ENCODE measurements at regions not wholly inside any gene's neighbourhood (a gene's known extent, or its start where the extent isn't known, plus 50 kb on each side); places are given as distances from the start of the nearest gene placed in this dataset.

DNA sequence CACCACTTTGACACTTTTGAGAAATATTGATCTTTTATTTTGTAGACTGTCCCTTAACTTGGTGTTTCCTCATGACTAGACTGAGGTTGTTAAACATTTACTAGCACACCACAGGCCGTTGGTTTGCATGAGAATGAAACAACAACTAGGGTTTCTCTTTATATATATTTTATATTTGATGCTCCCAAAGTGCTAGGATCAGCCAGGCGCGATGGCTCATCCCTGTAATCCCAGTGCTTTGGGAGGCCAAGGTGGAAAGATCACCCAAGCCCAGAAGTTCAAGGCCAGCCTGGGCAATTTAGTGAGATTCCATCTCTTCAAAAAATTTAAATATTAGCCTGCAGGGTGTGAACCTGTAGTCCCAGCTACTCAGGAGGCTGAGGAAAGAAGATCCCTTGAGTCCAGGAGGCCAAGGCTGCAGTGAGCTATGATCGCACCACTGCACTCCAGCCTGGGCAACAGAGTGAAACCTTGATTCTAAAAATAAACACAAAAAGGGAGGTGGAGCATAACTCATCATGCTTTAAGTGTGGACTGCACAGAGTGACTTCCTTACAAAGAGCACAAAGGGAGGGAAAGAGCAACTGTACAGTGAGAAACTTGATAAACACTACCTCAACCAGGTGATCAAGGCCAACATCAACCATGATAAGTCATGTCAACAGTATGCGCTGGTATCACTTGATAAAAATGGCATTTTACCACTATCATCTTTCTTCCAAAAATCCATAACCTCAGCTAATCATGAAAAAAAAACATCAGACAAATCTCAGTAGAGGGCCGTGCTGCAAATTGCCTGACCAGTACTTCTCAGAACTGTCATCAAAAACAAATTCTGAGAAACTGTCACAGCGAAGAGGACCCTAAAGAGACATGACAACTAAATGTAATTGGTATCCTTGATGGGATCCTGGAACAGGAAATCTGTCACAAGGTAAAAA is 72.8 kb upstream of the ATF7IP2 start:
- ATAC-seq (no peak), DNase-seq (no peak)
- no peaks in the 10 kb centered on the region for H3K9me3 ChIP-seq (ENCODE audit: control insufficient read depth, low read length, poor library complexity, severe bottlenecking)
- Mint-ChIP-seq H3K27me3 (no peaks in the 10 kb centered on the region), H3K36me3 (ENCODE audit: low read depth) (no peaks in the 10 kb centered on the region), H3K4me1 (peaks cover 6% of the 10 kb centered on the region), H3K27ac (no peak overlapping the region), H3K4me3 (no peak overlapping the region)

DNA sequence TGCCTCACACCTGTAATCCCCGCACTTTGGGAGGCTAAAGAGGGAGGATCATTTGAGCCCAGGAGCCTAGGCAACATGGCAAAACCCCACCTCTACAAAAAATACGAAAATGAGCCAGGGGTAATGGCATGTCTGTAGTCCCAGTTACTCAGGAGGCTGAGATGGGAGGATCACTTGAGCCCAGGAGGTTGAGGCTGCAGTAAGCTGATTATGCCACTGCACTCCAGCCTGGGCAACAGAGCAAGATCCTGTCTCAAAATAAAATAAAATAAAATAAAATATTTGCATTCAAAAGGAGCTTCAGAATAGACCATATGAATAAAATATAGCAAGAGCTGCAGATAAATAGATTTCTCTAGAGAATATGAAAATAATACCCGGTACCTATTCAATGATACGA is 71.5 kb upstream of the ATF7IP2 start:
- H3K4me3 Mint-ChIP-seq: no peak overlapping the region
- H3K27me3 Mint-ChIP-seq: no peaks in the 10 kb centered on the region
- DNase-seq: no peak
- H3K4me1 Mint-ChIP-seq: peaks cover 6% of the 10 kb centered on the region
- no peak overlapping the region for H3K27ac Mint-ChIP-seq
- H3K9me3 ChIP-seq (ENCODE audit: control insufficient read depth, low read length, poor library complexity, severe bottlenecking): no peaks in the 10 kb centered on the region
- no peak for ATAC-seq
- no peaks in the 10 kb centered on the region for H3K36me3 Mint-ChIP-seq (ENCODE audit: low read depth)

DNA sequence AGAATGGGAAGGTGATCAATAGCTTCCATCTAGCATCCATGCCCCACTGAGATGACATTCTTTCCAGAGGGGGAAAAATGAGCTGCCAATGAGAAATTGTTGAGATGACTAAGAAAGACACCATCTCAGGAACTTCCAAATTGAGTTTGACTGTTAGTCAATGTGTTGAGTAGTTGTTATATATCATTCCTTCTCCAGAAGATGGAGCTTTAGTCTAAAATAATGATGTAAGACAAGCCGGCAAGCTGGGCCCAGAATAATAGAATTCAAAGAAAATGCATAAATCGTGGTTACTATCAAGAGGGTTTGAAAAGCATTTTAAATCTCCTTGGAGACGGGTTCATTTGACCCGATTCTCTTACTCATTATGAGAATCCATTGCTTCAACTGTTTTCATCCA is 71.0 kb upstream of the ATF7IP2 start:
- H3K4me3 Mint-ChIP-seq: no peak overlapping the region
- ATAC-seq: peak; percentile 68
- peaks cover 6% of the 10 kb centered on the region for H3K4me1 Mint-ChIP-seq
- no peak overlapping the region for H3K27ac Mint-ChIP-seq
- no peaks in the 10 kb centered on the region for H3K9me3 ChIP-seq (ENCODE audit: control insufficient read depth, low read length, poor library complexity, severe bottlenecking)
- no peak for DNase-seq
- H3K27me3 Mint-ChIP-seq: no peaks in the 10 kb centered on the region
- no peaks in the 10 kb centered on the region for H3K36me3 Mint-ChIP-seq (ENCODE audit: low read depth)

DNA sequence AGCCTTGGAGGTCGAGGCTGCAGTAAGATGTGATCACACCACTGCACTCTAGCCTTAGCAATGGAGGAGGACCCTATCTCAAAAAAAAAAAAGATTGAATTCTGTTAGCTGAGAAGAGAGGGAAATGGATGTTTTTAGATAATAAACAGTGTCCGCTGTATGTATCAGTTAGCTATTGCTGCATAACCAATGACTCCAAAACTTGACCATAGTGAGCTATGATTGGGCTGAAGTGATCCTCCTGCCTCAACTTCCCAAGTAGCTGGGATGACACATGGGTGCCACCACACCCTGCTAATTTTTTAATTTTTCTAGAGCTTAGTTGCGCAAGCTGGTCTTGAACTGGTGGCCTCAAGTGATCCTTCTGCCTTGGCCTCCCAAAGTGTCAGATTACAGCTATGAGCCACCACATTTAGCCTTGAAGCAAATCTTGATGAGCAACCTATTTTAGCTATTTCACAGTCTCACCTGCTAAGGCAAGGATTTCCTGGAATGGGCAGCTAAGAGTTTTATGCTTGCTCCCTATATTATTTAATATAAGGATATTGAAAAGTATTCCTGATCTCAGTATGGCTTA is 68.3 kb upstream of the ATF7IP2 start:
- no peak for ATAC-seq

GRCh38 chr16:10318798-10319500 is 66.9 kb upstream of the ATF7IP2 start:
- DNase-seq (no peak), ATAC-seq (no peak)
- no peaks in the 10 kb centered on the region for H3K9me3 ChIP-seq (ENCODE audit: control insufficient read depth, low read length, poor library complexity, severe bottlenecking)
- H3K4me1 Mint-ChIP-seq: peaks cover 12% of the 10 kb centered on the region
- no peaks in the 10 kb centered on the region for H3K36me3 Mint-ChIP-seq (ENCODE audit: low read depth)
- H3K4me3 Mint-ChIP-seq: no peak overlapping the region
- no peaks in the 10 kb centered on the region for H3K27me3 Mint-ChIP-seq
- peak overlapping the region; percentile 73 for H3K27ac Mint-ChIP-seq

More for the DNA sequence above, 68.3 kb upstream of the ATF7IP2 start:
- no peaks in the 10 kb centered on the region for H3K27me3 Mint-ChIP-seq
- no peak overlapping the region for H3K27ac Mint-ChIP-seq
- no peak for DNase-seq
- peaks cover 10% of the 10 kb centered on the region for H3K4me1 Mint-ChIP-seq
- no peaks in the 10 kb centered on the region for H3K36me3 Mint-ChIP-seq (ENCODE audit: low read depth)
- no peak overlapping the region for H3K4me3 Mint-ChIP-seq
- no peaks in the 10 kb centered on the region for H3K9me3 ChIP-seq (ENCODE audit: control insufficient read depth, low read length, poor library complexity, severe bottlenecking)

DNA sequence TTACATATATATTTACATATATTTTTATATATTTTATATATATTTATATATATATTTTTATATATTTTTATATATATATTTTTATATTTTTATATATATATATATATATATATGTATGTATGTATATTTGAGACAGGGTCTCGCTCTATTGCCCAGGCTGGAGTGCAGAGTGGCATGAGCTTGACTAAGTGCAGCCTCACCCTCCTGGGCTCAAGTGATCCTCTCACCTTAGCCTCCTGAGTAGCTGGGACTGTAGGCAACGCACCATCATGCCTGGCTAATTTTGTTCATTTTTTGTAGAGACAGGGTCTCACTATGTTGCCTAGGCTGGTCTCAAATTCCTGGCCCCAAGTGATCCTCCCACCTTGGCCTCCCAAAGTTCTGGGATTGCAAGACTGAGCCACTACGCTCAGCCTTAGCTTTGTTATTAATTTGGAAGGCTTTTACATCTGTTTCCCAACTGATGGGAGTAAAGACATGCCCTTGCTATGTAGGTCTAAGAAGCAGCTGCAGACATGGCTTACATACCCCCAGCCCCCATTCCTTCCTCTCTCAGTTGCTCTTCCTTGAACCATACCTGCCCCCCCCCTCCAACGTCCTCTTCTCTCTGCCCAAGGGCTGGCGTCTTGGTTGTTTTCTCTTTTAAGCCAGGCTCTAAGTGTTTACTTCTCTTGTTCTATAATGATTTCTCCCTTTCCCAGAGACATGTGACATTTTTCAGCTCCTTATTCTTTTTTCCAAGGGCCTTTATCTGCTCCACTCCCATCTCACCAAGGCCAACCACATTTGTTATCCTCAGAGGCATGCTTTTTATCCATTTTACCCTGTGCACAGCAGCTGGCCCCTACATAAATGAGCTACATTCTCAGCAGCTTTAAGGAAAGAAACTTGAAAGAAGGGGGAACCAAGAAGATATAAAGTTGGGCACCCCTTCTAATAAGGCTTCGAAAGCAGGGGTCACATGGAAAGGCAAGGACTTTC is 64.2 kb upstream of the ATF7IP2 start:
- Mint-ChIP-seq H3K4me1 (peaks cover 8% of the 10 kb centered on the region), H3K27me3 (no peaks in the 10 kb centered on the region), H3K4me3 (no peak overlapping the region), H3K36me3 (ENCODE audit: low read depth) (no peaks in the 10 kb centered on the region), H3K27ac (no peak overlapping the region)
- DNase-seq (no peak), ATAC-seq (no peak)
- no peaks in the 10 kb centered on the region for H3K9me3 ChIP-seq (ENCODE audit: control insufficient read depth, low read length, poor library complexity, severe bottlenecking)

- no peak overlapping the region for H3K27ac Mint-ChIP-seq
- ATAC-seq: no peak
- DNase-seq: no peak
- no peaks in the 10 kb centered on the region for H3K9me3 ChIP-seq (ENCODE audit: control insufficient read depth, low read length, poor library complexity, severe bottlenecking)
- H3K36me3 Mint-ChIP-seq (ENCODE audit: low read depth): peaks cover 4% of the 10 kb centered on the region
- no peak overlapping the region for H3K4me3 Mint-ChIP-seq
- peaks cover 8% of the 10 kb centered on the region for H3K4me1 Mint-ChIP-seq
- H3K27me3 Mint-ChIP-seq: no peaks in the 10 kb centered on the region
These were observed 62.9 kb upstream of the ATF7IP2 start for GRCh38 chr16:10322723-10323527.

DNA sequence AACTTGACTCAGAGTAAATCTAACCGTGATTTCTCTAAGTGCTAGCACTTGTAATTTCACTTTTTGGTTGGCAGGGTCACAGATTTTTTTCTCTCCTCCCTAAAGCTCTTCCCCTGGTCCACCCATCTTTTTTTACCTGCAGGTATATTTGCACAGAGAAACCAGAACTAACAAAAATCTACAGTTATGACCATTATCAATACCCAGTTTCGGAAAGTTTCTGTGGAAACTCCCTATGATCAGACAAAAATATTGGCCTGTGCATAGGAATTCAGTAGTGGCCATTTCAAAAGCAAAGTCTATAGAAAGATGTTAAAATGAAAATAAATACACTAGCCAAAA is 62.4 kb upstream of the ATF7IP2 start:
- no peak overlapping the region for H3K27ac Mint-ChIP-seq

GRCh38 chr16:10324210-10324609 is 61.7 kb upstream of the ATF7IP2 start:
- no peaks in the 10 kb centered on the region for H3K27me3 Mint-ChIP-seq
- H3K36me3 Mint-ChIP-seq (ENCODE audit: low read depth): peaks cover 4% of the 10 kb centered on the region
- DNase-seq (no peak), ATAC-seq (no peak)
- no peaks in the 10 kb centered on the region for H3K9me3 ChIP-seq (ENCODE audit: control insufficient read depth, low read length, poor library complexity, severe bottlenecking)
- no peak overlapping the region for H3K4me3 Mint-ChIP-seq
- H3K27ac Mint-ChIP-seq: no peak overlapping the region
- peaks cover 8% of the 10 kb centered on the region for H3K4me1 Mint-ChIP-seq

More for the DNA sequence above, 62.4 kb upstream of the ATF7IP2 start:
- Mint-ChIP-seq H3K4me1 (peaks cover 8% of the 10 kb centered on the region), H3K4me3 (no peak overlapping the region), H3K27me3 (no peaks in the 10 kb centered on the region), H3K36me3 (ENCODE audit: low read depth) (peaks cover 4% of the 10 kb centered on the region)
- no peak for ATAC-seq
- no peaks in the 10 kb centered on the region for H3K9me3 ChIP-seq (ENCODE audit: control insufficient read depth, low read length, poor library complexity, severe bottlenecking)
- DNase-seq: no peak

GRCh38 chr16:10325783-10326543 is 59.9 kb upstream of the ATF7IP2 start:
- Mint-ChIP-seq H3K27ac (no peak overlapping the region), H3K27me3 (no peaks in the 10 kb centered on the region), H3K4me1 (peaks cover 16% of the 10 kb centered on the region), H3K4me3 (no peak overlapping the region), H3K36me3 (ENCODE audit: low read depth) (peaks cover 4% of the 10 kb centered on the region)
- no peaks in the 10 kb centered on the region for H3K9me3 ChIP-seq (ENCODE audit: control insufficient read depth, low read length, poor library complexity, severe bottlenecking)
- ATAC-seq (no peak), DNase-seq (no peak)

DNA sequence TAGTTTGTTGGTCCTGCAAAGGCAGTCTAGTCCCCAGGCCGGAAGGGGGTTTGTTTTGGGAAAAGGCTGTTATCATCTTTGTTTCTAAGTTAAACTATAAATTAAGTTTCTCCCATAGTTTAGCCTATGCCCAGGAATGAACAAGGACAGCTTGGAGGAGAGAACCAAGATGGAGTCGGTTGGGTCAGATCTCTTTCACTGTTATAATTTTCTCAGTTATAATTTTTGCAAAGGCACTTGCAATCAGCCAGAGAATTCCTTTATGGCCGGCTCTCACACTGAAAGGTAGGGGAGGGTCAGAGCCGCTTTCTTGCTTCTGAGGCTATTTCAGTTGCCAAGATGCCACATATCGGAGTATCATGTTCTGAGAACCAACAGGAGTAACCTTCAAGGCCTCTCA is 59.2 kb upstream of the ATF7IP2 start:
- peaks cover 4% of the 10 kb centered on the region for H3K36me3 Mint-ChIP-seq (ENCODE audit: low read depth)
- no peak overlapping the region for H3K27ac Mint-ChIP-seq
- H3K27me3 Mint-ChIP-seq: no peaks in the 10 kb centered on the region
- peaks cover 2% of the 10 kb centered on the region for H3K9me3 ChIP-seq (ENCODE audit: control insufficient read depth, low read length, poor library complexity, severe bottlenecking)
- no peak overlapping the region for H3K4me3 Mint-ChIP-seq
- DNase-seq (no peak), ATAC-seq (no peak)
- peaks cover 18% of the 10 kb centered on the region for H3K4me1 Mint-ChIP-seq
